HG03442 (cell line): ENCODE measurements at regions not wholly inside any gene's neighbourhood (a gene's known extent, or its start where the extent isn't known, plus 50 kb on each side); places are given as distances from the start of the nearest gene placed in this dataset.
"Not testable (repeated sequence)": the region's sequence is repeated elsewhere in the genome, so short reads cannot be mapped to it uniquely, and the experiment has no call there.

Experiments used
- ATAC-seq: cut with Tn5 transposase; IDR thresholded peaks from one replicate; pipeline ENCODE4 v1.9.1; 2021; ENCODE audit warnings: mild to moderate bottlenecking, moderate library complexity; ENCODE audit not compliant: unreplicated experiment

DNA sequence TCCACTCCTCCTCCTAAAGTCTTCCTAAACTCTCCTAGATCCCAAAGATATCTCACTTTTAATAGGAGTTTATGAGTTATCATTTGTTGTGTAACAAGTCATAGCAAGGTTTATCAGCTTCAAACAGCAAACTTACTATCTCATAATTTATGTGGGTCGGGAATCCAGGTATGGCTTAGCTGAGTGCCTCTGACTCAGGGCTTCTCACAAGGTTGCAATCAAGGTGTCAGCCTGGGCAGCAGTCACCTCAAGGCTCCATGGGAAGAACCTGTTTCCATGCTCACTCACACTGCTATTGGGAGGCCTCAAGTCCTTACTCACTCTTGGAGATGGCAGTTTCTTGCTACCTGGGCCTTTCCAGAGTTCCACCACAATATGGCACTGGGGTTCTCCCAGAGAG lies 889.8 kb downstream of the MCTP2 start:
- no peak for ATAC-seq

DNA sequence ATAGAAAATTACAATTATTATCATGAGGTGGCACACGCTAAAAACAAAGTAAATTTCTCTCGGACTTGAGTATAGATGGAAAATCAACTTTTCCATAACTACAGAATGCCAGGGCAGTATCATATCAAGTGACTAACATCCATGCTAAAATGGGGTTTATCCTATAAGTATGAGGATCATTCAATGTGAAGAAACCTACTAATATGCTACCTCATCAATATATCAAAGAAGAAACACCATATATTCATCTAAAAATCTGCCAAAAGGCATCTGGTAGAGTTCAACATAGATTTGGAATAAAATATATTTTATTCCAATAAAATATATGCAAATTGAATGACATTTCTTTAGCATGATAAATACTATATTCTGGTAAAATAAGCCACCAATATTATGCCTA lies 894.4 kb downstream of the MCTP2 start:
- no peak for ATAC-seq

DNA sequence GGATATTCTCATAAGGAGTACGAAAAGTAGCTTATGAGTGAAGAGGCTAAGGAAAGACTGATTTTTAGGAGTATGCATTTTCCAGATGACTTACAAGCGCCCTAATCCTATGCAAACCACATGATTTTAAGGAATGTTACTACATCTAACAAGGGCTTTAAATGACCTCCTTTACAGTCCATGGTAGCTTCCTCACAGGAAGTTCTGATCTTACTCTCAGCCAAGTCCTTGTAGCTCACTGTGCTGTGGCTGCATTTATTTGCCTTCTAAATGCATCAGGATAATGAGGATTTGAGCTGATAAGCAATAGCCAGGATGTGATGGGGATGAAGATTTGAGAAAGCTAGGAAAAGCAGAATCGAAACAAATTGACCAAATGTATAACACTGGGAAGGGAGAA lies 896.0 kb downstream of the MCTP2 start:
- ATAC-seq, result no peak

GRCh38 chr15:95129574-95129973 lies 898.2 kb downstream of the MCTP2 start:
- ATAC-seq, result no peak

- ATAC-seq, result no peak
These were observed 899.8 kb downstream of the MCTP2 start for GRCh38 chr15:95131131-95131556.

DNA sequence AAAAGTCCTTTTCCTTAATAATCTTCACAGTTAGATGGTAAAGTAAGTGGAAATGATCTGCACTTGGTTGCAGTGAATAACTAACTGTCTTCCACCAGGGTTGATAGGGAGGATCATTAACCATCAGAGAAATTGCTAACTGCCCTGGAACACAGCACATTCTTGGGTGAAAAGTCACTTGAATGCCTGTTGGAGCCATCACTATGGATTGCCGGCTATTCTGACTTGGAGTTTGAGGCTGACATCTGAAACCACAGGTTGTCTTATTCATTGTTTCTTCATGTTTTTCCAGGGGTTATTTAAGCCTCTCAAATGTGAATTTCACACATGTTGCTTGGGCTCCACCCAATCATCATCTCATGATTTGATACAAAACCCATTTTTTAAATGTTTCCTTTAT lies 901.4 kb downstream of the MCTP2 start:
- no peak for ATAC-seq

DNA sequence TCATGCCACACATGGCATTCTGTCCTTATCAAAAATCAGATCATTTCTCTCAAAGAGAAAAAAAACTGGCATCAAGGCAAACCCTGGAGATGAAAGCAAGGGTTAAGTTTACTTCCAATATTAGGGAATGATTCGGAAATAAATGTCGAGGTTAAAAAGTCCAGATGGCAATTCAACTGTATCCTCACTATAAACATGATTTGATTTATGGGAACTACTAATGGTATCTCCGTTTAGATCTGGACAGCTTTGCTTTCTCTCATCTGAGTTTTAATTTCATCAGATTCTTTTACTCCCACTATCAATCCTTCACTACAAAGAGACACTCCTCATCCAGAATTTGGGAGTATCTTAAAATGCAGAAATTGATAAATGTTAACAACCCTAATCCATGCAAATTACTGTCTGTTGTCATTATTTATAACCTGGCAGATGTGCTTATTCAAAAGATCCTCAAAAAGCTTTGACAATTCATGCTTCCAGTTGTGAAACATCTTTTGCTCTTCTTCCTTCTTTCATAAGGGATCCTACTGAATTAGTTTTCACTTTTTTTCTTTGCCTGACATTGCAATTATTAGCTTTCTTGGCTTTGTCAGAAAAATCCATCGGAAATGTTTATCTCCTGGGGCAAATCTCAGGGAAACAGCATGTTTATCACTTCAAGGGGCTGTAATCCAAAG lies 903.2 kb downstream of the MCTP2 start:
- no peak for ATAC-seq

DNA sequence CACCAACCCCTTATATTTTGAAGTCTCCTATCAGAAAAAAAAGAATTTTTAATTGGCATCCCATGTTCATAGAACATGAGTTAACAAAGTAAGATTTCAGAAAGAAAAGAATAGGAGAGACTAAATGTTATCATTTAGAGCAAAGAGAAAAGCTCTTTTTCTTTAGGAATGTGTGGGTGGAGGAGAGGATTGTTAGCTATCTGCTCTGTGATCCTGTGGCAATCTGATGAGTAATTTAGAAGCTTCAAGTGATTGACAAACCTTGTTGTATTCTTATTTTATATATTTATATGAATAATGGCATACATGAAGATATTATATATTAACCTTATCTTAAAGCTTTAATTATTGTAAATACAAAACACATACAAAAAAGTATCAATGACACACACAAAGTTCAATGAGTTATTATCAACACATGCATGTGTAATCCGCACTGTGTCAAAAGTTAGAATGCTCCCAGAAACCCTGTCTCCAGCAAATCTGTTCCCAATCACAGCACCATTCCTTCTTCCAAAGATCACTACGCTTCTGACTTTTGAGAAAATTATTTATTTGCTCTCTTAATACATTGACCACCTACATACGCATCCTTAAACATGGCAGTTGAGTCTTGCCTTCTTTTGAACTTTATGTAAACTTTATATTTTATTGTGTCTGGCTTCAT lies 907.4 kb downstream of the MCTP2 start:
- no peak for ATAC-seq

DNA sequence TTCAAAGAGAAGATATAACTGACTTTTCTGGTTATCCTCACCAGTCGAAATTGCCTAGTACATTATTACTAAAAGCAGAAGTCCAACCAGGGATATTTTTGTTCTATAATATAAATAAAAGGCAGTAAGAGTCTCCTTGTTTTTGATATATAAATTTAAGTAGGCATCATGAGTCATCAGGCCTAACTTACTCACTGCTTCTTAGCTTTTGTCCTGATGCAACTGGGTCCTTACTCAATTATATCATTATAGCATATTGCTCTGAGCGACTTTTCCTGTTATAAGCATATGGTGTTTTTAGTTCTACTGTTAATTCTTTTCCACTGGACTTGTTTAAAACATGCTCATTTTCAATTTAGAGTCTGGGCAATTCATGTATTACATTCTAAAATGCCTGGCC lies 910.1 kb downstream of the MCTP2 start:
- ATAC-seq, result no peak

- ATAC-seq, result no peak
These were observed 911.2 kb downstream of the MCTP2 start for GRCh38 chr15:95142531-95142930.

DNA sequence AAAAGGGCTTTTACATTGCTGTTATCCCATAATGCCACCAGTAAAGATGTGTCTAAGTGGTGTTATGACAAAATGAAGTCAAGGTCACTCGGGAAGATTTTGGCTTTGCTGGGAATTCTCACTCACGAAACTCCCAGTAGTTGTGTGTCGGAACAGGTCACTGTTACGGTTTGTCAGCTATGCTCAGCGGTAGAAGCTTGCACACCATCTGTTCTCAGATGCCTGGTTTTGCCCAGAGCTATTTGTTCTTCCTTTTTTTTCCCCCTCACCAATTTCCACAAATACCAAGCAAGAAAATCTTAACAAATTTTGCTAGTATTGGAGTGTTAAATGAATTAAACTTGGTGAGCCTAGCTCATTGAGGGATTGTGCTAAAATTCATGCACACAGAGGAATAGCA lies 915.1 kb downstream of the MCTP2 start:
- ATAC-seq, result no peak

DNA sequence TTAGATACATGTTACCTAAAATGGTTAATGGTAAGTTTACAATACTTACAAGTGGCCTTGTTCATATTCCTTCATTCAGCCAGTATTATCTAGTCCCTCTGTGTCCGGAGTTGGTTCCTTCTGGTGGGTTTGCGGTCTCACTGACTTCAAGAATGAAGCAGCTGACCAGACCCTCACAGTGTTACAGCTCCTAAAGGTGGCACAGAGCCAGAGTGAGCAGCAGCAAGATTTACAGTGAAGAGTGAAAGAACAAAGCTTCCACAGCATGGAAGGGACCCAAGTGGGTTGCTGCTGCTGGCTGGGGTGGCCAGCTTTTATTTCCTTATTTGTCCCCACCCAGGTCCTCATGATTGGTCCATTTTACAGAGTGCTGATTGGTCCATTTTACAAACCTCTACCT lies 916.8 kb downstream of the MCTP2 start:
- no peak for ATAC-seq

GRCh38 chr15:95149036-95149435 lies 917.7 kb downstream of the MCTP2 start:
- ATAC-seq, result no peak

DNA sequence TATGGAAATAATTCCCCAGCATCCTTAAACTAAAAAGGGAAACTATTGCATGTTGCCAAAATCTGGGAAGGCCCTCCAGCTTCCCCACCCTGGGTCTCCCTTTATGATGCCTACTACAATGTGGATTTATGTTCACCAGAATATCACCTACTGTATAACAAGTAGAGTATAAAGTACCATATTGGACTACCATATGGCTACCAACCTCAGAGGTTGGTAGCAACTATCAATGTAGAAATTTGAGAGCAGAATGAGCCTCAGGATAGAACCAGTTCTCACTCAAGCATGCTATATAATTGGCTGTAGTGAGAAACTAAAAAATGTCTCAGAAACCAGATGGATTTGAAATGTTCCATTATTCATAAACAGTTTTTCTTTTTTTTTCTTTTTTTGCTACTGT lies 918.4 kb downstream of the MCTP2 start:
- ATAC-seq, result no peak

DNA sequence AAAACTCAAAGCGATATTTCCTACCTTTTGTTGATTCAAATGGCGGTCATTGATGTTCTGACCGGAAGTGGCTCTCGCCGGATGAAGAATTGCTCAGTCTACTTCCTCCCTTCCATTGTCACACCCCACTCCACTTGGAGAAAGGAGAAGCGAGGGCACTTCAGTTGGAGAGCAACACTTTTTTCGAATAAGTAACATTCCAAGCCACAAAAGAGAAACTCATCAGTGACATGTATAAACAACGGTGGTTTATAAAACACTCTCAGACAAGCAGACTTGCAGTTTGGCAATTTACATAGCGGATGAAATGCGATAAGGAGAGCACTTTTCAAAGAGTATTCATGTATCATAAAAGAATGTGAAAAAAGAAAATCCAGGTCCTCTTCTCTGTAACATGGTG lies 919.1 kb downstream of the MCTP2 start:
- ATAC-seq, result no peak

DNA sequence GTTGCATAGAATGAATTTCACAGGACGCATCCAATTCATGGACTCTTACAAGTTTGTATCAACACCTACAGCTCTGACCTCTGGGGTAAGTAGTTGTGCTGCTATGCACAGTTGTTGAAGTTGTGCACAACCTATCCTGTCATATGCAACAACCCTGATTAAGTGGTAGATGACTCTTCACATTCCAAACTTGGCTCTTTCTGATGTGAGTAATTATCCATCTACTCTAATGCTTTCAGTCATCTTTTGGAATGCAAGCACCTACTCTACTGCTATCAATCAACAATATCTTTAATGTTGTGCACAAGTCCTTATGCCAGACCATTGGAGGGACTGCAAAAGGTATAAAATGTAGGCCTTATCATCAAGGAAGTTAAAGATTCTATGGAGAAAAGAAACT lies 921.4 kb downstream of the MCTP2 start:
- ATAC-seq, result no peak

DNA sequence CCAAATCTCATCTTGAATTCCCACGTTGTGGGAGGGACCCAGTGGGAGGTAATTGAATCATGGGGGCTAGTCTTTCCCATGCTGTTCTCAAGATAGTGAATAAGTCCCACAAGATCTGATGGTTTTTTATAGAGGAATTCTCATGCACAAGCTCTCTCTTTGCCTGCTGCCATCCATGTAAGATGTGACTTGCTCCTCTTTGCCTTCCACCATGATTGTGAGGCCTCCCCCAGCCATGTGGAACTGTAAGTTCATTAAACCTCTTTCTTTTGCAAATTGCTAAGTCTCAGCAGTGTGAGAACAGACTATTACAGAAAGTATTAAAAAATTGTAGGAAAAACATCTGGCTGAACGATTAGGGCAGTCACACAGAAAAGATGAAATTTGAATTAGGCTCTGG lies 921.8 kb downstream of the MCTP2 start:
- not testable (repeated sequence) for ATAC-seq

- ATAC-seq, result no peak
These were observed 929.0 kb downstream of the MCTP2 start for GRCh38 chr15:95160316-95160715.

DNA sequence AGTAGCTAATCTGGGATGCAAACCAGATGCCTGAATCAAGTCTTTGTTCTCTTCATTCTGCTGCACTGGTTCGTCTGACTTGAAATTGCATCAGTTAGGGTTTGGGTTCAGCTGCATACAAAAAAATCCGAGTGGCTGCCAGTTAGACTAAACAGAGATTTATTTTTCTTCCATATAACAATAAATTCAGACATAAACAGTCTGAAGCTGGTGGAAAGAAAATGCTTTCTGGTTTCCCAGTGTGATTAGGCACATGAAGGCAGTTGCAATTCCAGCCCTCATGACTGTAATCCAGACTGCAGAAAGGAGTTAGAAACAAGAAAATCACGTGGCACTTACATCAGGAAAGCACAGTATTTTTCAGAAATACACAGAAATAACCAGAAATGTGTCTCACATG lies 930.7 kb downstream of the MCTP2 start:
- no peak for ATAC-seq

- no peak for ATAC-seq
These were observed 931.2 kb downstream of the MCTP2 start for GRCh38 chr15:95162531-95162930.

DNA sequence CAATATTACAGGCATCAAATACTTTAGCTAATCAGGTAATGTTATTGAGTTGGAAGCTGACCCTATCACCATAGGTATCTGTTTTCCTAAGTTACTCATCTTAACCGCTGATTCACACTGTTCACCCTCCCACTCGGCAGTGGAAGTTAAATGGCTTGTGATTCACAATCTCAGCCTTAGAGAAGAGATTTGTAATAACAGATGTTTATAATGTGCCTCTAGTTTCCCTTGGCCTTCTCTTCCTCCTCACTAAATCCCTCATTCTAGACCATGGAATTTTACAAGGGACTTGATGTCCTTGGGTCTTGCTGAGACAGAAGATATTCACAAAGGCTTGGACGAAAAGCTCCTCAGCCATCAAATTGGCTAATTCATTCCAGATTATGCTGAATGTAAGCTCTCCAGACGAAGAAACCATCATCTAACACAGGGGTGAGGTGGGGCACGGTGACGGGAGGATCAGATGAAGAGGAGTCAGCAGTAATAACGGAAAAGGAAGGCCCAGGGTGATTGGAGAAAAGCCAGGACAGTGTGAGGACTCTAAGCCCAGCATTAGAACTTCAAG lies 931.7 kb downstream of the MCTP2 start:
- no peak for ATAC-seq

DNA sequence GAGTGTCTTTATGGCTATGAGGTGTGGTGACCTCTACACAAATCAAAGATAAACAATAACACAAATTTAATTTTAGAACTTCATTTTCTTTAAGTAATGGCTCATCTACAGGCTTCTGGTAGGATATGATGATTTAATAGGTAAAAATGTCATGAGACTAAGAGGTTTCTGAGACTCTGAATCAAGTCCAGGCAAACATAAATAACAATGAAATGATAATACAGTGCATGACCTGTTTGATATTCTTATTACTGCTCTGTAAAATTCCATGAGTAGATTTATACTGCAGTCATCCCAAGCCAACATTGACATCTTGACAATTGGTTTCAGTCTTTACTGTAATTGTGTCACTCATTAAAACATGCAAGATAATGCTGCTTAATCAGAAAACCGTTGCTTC lies 936.8 kb downstream of the MCTP2 start:
- no peak for ATAC-seq
